ENCODE measurements at regions not wholly inside any gene's neighbourhood (a gene's known extent, or its start where the extent isn't known, plus 50 kb on each side); places are given as distances from the start of the nearest gene placed in this dataset.

- no peak for DNase-seq (ENCODE audit: low spot score)
- TF ChIP-seq CTCF (IDR thresholded peaks at IDR 0.05) = no peak
- no peak for ATAC-seq (ENCODE audit: low FRiP score)
Measured at GRCh38 chr6:40331545-40331944, 255.6 kb downstream of the LRFN2 start.

DNA sequence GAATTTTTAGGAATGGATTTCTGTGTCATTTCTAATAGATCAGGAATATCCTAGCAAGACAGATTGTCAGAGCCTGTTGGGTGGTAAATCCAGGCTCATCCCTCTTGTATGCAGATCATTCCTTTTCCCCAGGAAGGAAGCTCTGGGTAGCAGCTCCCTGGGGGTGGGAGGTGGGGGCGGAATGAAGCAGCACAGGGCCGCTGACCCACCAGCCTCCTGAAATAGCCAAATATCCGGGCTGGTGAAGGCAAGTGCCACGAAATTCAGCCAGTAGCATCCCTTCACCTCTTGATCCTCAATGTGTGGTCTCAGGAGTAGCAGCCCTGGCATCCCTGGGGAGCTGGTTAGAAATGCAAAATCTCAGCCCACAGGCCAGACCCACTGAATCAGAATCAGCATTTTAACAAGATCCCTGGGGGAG lies 256.9 kb downstream of the LRFN2 start:
- no peak for TF ChIP-seq CTCF (IDR thresholded peaks at IDR 0.05)
- DNase-seq (ENCODE audit: low spot score) = no peak
- no peak for ATAC-seq (ENCODE audit: low FRiP score)

GRCh38 chr6:40328986-40329545 lies 258.1 kb downstream of the LRFN2 start:
- DNase-seq (ENCODE audit: low spot score) (no peak), ATAC-seq (ENCODE audit: low FRiP score) (no peak)
- TF ChIP-seq CTCF (IDR thresholded peaks at IDR 0.05) = no peak

GRCh38 chr6:40328386-40328985 lies 258.7 kb downstream of the LRFN2 start:
- no peak for TF ChIP-seq CTCF (IDR thresholded peaks at IDR 0.05)
- ATAC-seq (ENCODE audit: low FRiP score) (no peak), DNase-seq (ENCODE audit: low spot score) (no peak)

DNA sequence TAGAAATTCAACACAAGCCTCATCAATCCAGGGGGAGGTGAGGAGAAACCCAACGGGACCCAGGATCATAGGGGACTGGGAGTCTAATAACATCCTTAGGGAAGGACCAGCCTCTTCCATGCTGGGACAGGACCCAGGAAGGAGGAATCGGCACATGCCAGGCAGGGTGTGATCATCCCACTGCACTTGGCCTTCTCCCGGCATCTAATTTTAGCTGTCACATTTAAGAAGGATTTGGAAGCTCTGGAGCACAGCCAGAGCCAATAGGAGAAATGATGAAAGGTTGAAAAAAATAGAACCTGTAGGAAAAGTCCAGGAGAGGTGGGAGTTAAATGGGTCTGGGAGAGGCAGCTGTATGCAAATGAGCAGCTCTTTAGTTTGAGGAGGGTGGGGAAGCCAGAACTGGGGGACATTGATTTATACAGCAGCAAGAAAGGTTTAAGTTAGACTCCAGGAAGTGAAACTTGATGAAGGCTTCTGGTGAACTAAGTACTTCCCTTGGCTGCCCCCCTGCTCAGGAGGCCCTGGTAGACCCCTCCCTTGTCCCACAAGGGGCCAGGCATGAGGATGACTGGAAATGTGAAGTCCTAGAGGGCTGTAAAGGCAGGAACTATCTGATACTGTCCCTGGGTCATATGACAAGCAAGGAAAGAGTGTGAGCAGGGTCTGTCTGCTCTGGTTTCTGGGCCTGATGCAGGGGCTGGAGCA lies 260.3 kb downstream of the LRFN2 start:
- no peak for TF ChIP-seq CTCF (IDR thresholded peaks at IDR 0.05)
- no peak for DNase-seq (ENCODE audit: low spot score)

DNA sequence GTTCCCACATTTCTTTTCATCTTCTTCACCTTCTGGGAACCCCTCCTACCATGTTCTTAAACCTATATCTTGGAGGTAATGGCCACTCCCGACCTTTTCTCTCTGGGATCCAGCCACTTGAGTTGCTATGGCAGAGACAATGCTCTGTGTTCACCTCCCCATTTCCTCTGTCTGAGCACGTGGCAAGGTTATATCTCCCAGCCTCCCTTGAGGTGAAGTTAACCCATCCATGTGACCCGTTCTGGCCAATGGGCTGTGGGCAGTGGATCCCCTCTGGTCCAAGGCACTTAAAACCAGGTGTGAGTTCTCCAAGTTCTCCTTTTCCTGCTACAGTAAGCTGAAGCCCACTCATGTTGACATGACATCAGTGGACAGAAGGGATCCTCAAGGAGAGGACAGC lies 261.4 kb downstream of the LRFN2 start:
- no peak for TF ChIP-seq CTCF (IDR thresholded peaks at IDR 0.05)
- DNase-seq (ENCODE audit: low spot score) (no peak), ATAC-seq (ENCODE audit: low FRiP score) (no peak)

More for the DNA sequence above, 260.3 kb downstream of the LRFN2 start:
- no peak for ATAC-seq (ENCODE audit: low FRiP score)

- TF ChIP-seq CTCF (IDR thresholded peaks at IDR 0.05) = no peak
- no peak for DNase-seq (ENCODE audit: low spot score)
- no peak for ATAC-seq (ENCODE audit: low FRiP score)
Measured at GRCh38 chr6:40325041-40325440, 262.1 kb downstream of the LRFN2 start.
